SK-N-SH treated with all-trans-retinoic acid at 6 μM for 48 hours (cell line): ENCODE measurements at regions not wholly inside any gene's neighbourhood (a gene's known extent, or its start where the extent isn't known, plus 50 kb on each side); places are given as distances from the start of the nearest gene placed in this dataset.

ENCODE experiments used
- ATAC-seq: fragments of 200-7000 bp; cut with Tn5 transposase; 3 replicates; pipeline ENCODE4 v1.9.1; 2020; ENCODE audit warnings: mild to moderate bottlenecking, moderate library complexity
- ARNTL ChIP-seq: fragments of 450-650 bp; formaldehyde crosslinking; IDR thresholded peaks from 2 replicates; pipeline ENCODE4 v1.5.0; 2020; ENCODE audit warnings: low read depth, mild to moderate bottlenecking, moderate library complexity, borderline replicate concordance
- BACH2 ChIP-seq: fragments of 250-450 bp; sonication (Bioruptor Pico); IDR thresholded peaks from 2 replicates; pipeline ENCODE4 v1.9.0; 2021; ENCODE audit warnings: mild to moderate bottlenecking, borderline replicate concordance
- CSDC2 ChIP-seq: fragments of 250-450 bp; sonication (Bioruptor Pico); IDR thresholded peaks from 2 replicates; pipeline ENCODE4 v1.5.0; 2020; ENCODE audit warnings: mild to moderate bottlenecking, moderate library complexity
- GLIS3 ChIP-seq: fragments of 250-450 bp; sonication (Bioruptor Pico); IDR thresholded peaks from 2 replicates; pipeline ENCODE4 v1.5.0; 2020; ENCODE audit warnings: mild to moderate bottlenecking, moderate library complexity
- ISL1 ChIP-seq: fragments of 250-450 bp; sonication (Bioruptor Pico); IDR thresholded peaks from 2 replicates; pipeline ENCODE4 v2.1.2; 2022; ENCODE audit warnings: mild to moderate bottlenecking, moderate library complexity
- OSR1 ChIP-seq: fragments of 250-450 bp; sonication (Bioruptor Pico); IDR thresholded peaks from 2 replicates; pipeline ENCODE4 v1.8.0; 2022; ENCODE audit warnings: moderate library complexity, mild to moderate bottlenecking, inconsistent platforms
- PPARA ChIP-seq: fragments of 250-450 bp; sonication (Bioruptor Pico); IDR thresholded peaks from 2 replicates; pipeline ENCODE4 v1.5.0; 2020; ENCODE audit warnings: mild to moderate bottlenecking, borderline replicate concordance
- RARB ChIP-seq: fragments of 250-450 bp; sonication (Bioruptor Pico); IDR thresholded peaks from 2 replicates; pipeline ENCODE4 v1.8.0; 2021; ENCODE audit warnings: mild to moderate bottlenecking, moderate library complexity
- SNAI2 ChIP-seq: fragments of 250-450 bp; sonication (Bioruptor Pico); IDR thresholded peaks from 2 replicates; pipeline ENCODE4 v1.5.0; 2020; ENCODE audit warnings: mild to moderate bottlenecking, moderate library complexity
- TOX ChIP-seq: fragments of 250-450 bp; sonication (Bioruptor Pico); IDR thresholded peaks from 2 replicates; pipeline ENCODE4 v1.8.0; 2021; ENCODE audit warnings: mild to moderate bottlenecking, moderate library complexity, borderline replicate concordance
- ZC3H10 ChIP-seq: fragments of 250-450 bp; sonication (Bioruptor Pico); IDR thresholded peaks from 2 replicates; pipeline ENCODE4 v1.5.1; 2021; ENCODE audit warnings: mild to moderate bottlenecking, moderate library complexity
- ZFP3 ChIP-seq: fragments of 250-450 bp; sonication (Bioruptor Pico); IDR thresholded peaks from 2 replicates; pipeline ENCODE4 v1.5.0; 2020; ENCODE audit warnings: mild to moderate bottlenecking, moderate library complexity
- ZFP30 ChIP-seq: fragments of 450-650 bp; formaldehyde crosslinking; IDR thresholded peaks from 2 replicates; pipeline ENCODE4 v1.5.0; 2022; ENCODE audit warnings: mild to moderate bottlenecking, moderate library complexity
- ZNF565 ChIP-seq: fragments of 450-650 bp; formaldehyde crosslinking; conservative IDR thresholded peaks from 2 replicates; pipeline ENCODE4 v1.5.0; 2020; ENCODE audit warnings: low read depth, mild to moderate bottlenecking, moderate library complexity
- ZNF70 ChIP-seq: fragments of 450-650 bp; formaldehyde crosslinking; IDR thresholded peaks from 2 replicates; pipeline ENCODE4 v1.5.0; 2020; ENCODE audit warnings: mild to moderate bottlenecking, moderate library complexity
- TF ChIP-seq, protein P1 (sequence below): fragments of 250-450 bp; sonication (Bioruptor Pico); IDR thresholded peaks from 2 replicates; pipeline ENCODE4 v1.8.0; 2020; ENCODE audit warnings: mild to moderate bottlenecking, moderate library complexity, borderline replicate concordance
- TF ChIP-seq, protein P2 (sequence below): fragments of 250-450 bp; sonication (Bioruptor Pico); IDR thresholded peaks from 2 replicates; pipeline ENCODE4 v1.5.1; 2021; ENCODE audit warnings: mild to moderate bottlenecking, moderate library complexity
- TF ChIP-seq, protein P3 (sequence below): fragments of 250-450 bp; sonication (Bioruptor Pico); IDR thresholded peaks from 2 replicates; pipeline ENCODE4 v1.5.1; 2020; ENCODE audit warnings: low read depth, mild to moderate bottlenecking, moderate library complexity
- TF ChIP-seq, protein P4 (sequence below): fragments of 250-450 bp; sonication (Bioruptor Pico); IDR thresholded peaks from 2 replicates; pipeline ENCODE4 v1.8.0; 2021; ENCODE audit warnings: low read depth, mild to moderate bottlenecking, moderate library complexity, borderline replicate concordance

DNA sequence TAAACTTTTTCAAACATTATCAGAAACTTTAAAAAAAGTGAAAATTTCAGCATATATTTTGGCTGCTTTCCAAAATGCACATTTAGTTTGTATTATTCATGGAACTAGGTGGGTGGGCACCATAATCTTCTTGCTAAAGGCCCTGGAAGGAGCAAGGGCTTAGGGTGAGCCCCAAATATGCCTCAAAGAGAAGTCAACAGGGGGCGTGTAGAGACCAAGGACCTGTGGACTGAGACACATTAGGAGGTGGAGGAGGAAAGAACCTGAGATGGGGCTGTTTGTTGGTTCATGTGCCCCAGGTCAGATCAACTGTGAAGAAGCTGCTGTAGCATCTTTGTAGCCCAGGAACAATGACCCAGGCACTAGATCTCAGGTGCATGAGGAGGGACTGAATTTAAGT lies 79.6 kb upstream of the OLFM4 start (continued):
- TF ChIP-seq, protein P1, sequence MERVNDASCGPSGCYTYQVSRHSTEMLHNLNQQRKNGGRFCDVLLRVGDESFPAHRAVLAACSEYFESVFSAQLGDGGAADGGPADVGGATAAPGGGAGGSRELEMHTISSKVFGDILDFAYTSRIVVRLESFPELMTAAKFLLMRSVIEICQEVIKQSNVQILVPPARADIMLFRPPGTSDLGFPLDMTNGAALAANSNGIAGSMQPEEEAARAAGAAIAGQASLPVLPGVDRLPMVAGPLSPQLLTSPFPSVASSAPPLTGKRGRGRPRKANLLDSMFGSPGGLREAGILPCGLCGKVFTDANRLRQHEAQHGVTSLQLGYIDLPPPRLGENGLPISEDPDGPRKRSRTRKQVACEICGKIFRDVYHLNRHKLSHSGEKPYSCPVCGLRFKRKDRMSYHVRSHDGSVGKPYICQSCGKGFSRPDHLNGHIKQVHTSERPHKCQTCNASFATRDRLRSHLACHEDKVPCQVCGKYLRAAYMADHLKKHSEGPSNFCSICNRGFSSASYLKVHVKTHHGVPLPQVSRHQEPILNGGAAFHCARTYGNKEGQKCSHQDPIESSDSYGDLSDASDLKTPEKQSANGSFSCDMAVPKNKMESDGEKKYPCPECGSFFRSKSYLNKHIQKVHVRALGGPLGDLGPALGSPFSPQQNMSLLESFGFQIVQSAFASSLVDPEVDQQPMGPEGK (CRISPR knock-in tag): no peak
- no peak for TF ChIP-seq ZC3H10
- TF ChIP-seq ISL1 (CRISPR knock-in tag): no peak

DNA sequence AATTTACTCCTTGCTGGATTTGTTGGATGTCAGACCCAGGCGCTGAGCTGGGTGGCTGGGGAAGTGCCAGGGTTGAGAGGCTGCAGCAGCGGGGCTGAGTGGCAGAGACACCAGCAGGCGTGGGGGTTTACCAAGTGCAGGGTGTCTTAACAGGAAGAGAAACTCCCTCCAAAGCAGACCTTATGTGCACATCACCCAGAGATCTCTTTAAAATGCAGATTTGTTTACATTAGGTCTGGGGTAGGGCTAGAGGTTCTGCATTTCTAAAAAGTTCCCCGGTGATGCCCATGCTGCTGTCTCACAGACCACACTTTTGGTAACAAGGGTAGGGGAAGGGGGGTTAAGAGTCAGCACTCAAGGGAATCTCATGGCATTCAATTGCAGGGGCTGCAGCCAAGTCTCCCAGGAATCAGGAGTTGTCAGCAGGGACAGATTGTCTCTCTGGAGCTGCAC lies 80.7 kb upstream of the OLFM4 start:
- no peak for ATAC-seq

DNA sequence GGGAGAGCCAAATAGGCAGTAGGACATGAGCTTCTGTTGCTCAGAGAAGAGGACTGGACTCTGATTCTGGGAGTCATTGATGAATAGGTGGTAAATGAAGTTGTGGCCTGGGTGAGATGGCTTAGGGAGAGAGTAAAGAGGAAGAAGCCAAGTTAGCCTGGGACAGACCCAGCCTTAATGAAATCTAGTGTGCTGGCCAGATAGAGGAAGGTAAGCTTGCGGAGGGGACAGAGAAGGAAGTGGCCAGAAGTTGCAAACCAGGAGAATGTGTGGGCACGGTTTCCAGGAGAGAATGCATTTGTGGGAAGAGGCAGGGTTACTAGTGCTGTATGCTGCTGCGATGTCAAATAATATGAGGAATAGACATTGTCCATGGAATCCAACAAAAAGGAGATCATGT lies 83.3 kb upstream of the OLFM4 start:
- TF ChIP-seq GLIS3: no peak
- TF ChIP-seq TOX: no peak
- TF ChIP-seq ZC3H10: no peak
- no peak for TF ChIP-seq CSDC2 (CRISPR knock-in tag)
- no peak for TF ChIP-seq RARB (CRISPR knock-in tag)
- no peak for TF ChIP-seq ZNF565
- TF ChIP-seq ARNTL (CRISPR knock-in tag): no peak
- TF ChIP-seq, protein P2, sequence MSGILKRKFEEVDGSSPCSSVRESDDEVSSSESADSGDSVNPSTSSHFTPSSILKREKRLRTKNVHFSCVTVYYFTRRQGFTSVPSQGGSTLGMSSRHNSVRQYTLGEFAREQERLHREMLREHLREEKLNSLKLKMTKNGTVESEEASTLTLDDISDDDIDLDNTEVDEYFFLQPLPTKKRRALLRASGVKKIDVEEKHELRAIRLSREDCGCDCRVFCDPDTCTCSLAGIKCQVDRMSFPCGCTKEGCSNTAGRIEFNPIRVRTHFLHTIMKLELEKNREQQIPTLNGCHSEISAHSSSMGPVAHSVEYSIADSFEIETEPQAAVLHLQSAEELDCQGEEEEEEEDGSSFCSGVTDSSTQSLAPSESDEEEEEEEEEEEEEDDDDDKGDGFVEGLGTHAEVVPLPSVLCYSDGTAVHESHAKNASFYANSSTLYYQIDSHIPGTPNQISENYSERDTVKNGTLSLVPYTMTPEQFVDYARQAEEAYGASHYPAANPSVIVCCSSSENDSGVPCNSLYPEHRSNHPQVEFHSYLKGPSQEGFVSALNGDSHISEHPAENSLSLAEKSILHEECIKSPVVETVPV (CRISPR knock-in tag): no peak
- TF ChIP-seq, protein P1 (CRISPR knock-in tag): no peak
- TF ChIP-seq, protein P3, sequence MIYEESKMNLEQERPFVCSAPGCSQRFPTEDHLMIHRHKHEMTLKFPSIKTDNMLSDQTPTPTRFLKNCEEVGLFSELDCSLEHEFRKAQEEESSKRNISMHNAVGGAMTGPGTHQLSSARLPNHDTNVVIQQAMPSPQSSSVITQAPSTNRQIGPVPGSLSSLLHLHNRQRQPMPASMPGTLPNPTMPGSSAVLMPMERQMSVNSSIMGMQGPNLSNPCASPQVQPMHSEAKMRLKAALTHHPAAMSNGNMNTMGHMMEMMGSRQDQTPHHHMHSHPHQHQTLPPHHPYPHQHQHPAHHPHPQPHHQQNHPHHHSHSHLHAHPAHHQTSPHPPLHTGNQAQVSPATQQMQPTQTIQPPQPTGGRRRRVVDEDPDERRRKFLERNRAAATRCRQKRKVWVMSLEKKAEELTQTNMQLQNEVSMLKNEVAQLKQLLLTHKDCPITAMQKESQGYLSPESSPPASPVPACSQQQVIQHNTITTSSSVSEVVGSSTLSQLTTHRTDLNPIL (CRISPR knock-in tag): no peak
- ATAC-seq: no peak

More for the DNA sequence above, 80.7 kb upstream of the OLFM4 start:
- TF ChIP-seq TOX: no peak
- no peak for TF ChIP-seq RARB (CRISPR knock-in tag)
- TF ChIP-seq BACH2: no peak
- no peak for TF ChIP-seq ZFP3 (CRISPR knock-in tag)

DNA sequence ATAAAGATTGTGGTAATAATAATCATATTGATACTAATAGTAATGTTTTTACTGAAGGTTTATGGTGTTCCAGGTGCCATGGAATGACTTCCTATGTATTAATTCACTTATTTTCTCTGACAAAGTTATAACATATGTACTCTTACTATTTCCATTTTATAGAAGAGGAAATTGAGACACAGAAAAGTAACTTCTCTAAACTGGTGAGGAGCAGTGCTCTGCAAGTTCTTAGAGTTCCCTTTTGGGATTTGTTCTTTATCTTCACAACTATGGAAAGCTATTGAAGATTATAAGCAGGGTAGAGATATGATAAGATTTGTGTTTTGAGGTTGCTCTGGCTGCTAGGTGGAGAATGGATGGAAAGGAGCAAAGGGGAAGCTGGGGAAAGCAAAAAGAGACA lies 83.9 kb upstream of the OLFM4 start:
- TF ChIP-seq, protein P2 (CRISPR knock-in tag): no peak
- no peak for TF ChIP-seq OSR1 (CRISPR knock-in tag)
- TF ChIP-seq, protein P1 (CRISPR knock-in tag): no peak
- no peak for TF ChIP-seq SNAI2 (CRISPR knock-in tag)
- no peak for TF ChIP-seq TOX
- ATAC-seq: no peak

DNA sequence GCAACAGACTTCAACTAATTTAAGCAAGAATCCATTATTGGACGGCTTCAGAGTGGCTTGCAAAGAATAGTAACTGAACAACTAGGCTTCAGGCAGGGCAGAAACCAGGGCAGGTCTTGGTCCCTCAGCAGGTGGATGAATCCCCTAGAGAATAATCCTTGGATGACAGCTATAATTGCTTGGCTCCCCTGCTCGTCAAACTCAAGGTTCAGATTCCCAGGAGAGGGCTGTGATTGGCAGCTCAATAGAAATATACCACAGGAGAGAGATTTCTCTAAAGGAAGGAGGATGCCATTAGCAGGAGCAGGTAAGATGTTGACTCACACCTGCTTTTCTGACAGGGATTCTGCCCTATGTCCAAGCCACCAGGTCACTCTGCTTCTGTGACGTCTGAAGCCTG lies 89.6 kb upstream of the PCDH8 start:
- no peak for ATAC-seq
- TF ChIP-seq ZFP3 (CRISPR knock-in tag) (no peak), GLIS3 (no peak), PPARA (no peak), BACH2 (no peak), RARB (CRISPR knock-in tag) (no peak), ZFP30 (no peak), TOX (no peak), ZNF70 (CRISPR knock-in tag) (no peak)
- TF ChIP-seq, protein P3 (CRISPR knock-in tag): no peak
- TF ChIP-seq, protein P2 (CRISPR knock-in tag): no peak
- TF ChIP-seq, protein P4, sequence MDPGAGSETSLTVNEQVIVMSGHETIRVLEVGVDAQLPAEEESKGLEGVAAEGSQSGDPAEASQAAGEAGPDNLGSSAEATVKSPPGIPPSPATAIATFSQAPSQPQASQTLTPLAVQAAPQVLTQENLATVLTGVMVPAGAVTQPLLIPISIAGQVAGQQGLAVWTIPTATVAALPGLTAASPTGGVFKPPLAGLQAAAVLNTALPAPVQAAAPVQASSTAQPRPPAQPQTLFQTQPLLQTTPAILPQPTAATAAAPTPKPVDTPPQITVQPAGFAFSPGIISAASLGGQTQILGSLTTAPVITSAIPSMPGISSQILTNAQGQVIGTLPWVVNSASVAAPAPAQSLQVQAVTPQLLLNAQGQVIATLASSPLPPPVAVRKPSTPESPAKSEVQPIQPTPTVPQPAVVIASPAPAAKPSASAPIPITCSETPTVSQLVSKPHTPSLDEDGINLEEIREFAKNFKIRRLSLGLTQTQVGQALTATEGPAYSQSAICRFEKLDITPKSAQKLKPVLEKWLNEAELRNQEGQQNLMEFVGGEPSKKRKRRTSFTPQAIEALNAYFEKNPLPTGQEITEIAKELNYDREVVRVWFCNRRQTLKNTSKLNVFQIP (CRISPR knock-in tag): no peak
